T-helper 17 cell (primary cell): ENCODE measurements at regions not wholly inside any gene's neighbourhood (a gene's known extent, or its start where the extent isn't known, plus 50 kb on each side); places are given as distances from the start of the nearest gene placed in this dataset.

ENCODE experiments used
- ATAC-seq: fragments of 150-1000 bp; cut with Tn5 transposase; 2 replicates; pipeline ENCODE4 v1.10.0; 2021; ENCODE audit warnings: mild to moderate bottlenecking, moderate library complexity
- DNase-seq, 3 donors: peaks; one replicate each; pipeline versions ENCODE4 v3.0.0 to v3.0.0-alpha.2; 2020 to 2021
- H3K9me3 ChIP-seq: one replicate; pipeline ENCODE4 v1.7.0; 2013; ENCODE audit warnings: low read length, mild to moderate bottlenecking; ENCODE audit not compliant: control insufficient read depth, poor library complexity, severe bottlenecking
- H3K27ac Mint-ChIP-seq: one replicate; pipeline ENCODE4 v1.8.0; 2022; ENCODE audit warnings: mild to moderate bottlenecking, moderate library complexity, mixed read lengths
- H3K27me3 Mint-ChIP-seq: one replicate; pipeline ENCODE4 v1.8.0; 2022; ENCODE audit warnings: mixed read lengths
- H3K36me3 Mint-ChIP-seq: one replicate; pipeline ENCODE4 v1.8.0; 2022; ENCODE audit warnings: low read depth, mixed read lengths
- H3K4me1 Mint-ChIP-seq: one replicate; pipeline ENCODE4 v1.8.0; 2022; ENCODE audit warnings: mild to moderate bottlenecking, mixed read lengths
- H3K4me3 Mint-ChIP-seq: one replicate; pipeline ENCODE4 v1.8.0; 2022; ENCODE audit warnings: mild to moderate bottlenecking, moderate library complexity, mixed read lengths

DNA sequence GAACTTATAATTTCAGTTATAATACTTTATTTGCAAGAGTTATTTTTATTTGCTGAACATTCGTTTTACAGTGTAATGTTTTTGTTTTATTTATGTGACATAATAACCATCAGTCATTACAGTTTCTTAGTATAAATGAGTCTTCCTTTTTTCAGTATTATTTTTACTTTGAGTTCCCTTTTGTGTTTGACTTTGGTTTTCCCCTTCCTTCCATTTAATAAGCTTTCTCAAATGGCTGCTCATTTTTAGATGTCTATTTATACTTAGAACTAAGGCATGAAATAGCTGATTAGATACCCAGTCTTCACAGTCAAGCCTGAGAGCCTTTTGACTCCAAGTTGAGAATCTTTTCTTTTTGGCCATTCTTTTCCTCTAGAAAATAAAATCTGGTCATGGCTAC, 404.5 kb downstream of the LRFN5 start:
- Mint-ChIP-seq H3K27me3 (no peaks in the 10 kb centered on the region), H3K36me3 (no peaks in the 10 kb centered on the region), H3K4me3 (no peak overlapping the region)

DNA sequence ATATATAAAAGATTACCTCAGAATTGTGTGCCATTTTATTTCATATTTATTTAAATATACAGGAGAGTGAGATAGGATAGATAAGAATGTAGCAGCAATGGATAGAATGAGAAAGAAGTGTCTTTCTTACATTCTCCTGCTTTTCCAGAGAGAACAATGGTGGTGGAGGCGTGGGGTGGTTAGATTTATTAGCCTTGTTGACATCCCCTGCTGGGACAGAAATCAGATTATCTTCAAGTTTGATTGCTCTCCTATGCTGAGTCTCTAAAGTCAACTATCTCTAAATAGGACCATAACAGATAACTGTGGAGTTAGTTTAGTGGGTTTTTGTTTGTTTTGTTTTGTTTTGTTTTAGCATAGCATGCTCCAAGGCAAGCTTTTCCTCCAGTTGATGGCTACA, 397.6 kb downstream of the LRFN5 start:
- Mint-ChIP-seq H3K4me1 (no peaks in the 10 kb centered on the region), H3K27me3 (no peaks in the 10 kb centered on the region), H3K36me3 (no peaks in the 10 kb centered on the region), H3K4me3 (no peak overlapping the region), H3K27ac (no peak overlapping the region)
- ATAC-seq (no peak), DNase-seq (no peak)
- H3K9me3 ChIP-seq: no peaks in the 10 kb centered on the region

More for the DNA sequence above, 404.5 kb downstream of the LRFN5 start:
- no peaks in the 10 kb centered on the region for H3K9me3 ChIP-seq
- Mint-ChIP-seq H3K4me1 (no peaks in the 10 kb centered on the region), H3K27ac (no peak overlapping the region)
- no peak for DNase-seq
- no peak for ATAC-seq

- ATAC-seq (no peak), DNase-seq (no peak)
- no peak overlapping the region for H3K4me3 Mint-ChIP-seq
- H3K9me3 ChIP-seq: no peaks in the 10 kb centered on the region
- no peaks in the 10 kb centered on the region for H3K27me3 Mint-ChIP-seq
- no peak overlapping the region for H3K27ac Mint-ChIP-seq
- no peaks in the 10 kb centered on the region for H3K4me1 Mint-ChIP-seq
- H3K36me3 Mint-ChIP-seq: no peaks in the 10 kb centered on the region
Observed at GRCh38 chr14:42002141-42002540, 395.5 kb downstream of the LRFN5 start.

GRCh38 chr14:42001431-42001830, 394.8 kb downstream of the LRFN5 start:
- Mint-ChIP-seq H3K27me3 (no peaks in the 10 kb centered on the region), H3K27ac (no peak overlapping the region), H3K36me3 (no peaks in the 10 kb centered on the region), H3K4me1 (no peaks in the 10 kb centered on the region), H3K4me3 (no peak overlapping the region)
- ATAC-seq: no peak
- H3K9me3 ChIP-seq: no peaks in the 10 kb centered on the region
- DNase-seq: no peak

DNA sequence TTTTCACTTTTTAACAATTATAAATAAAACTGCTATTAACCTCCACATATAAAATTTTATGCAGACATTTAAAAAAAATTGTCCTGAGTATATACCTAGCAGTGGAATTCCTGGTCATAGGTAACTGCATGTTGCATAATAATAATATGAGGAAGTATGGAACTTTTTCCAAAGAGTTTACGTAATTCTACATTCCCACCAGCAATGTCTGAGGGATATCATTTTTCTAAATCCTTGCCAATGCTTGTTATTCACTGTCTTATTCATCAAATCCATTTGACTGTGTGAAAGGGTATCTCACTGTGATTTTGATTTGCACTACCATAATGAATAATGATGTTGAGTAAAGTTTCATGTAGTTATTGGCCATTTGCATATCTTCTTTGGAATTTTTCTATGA, 393.8 kb downstream of the LRFN5 start:
- no peaks in the 10 kb centered on the region for H3K9me3 ChIP-seq
- H3K27ac Mint-ChIP-seq: no peak overlapping the region
- DNase-seq: no peak
- H3K4me3 Mint-ChIP-seq: no peak overlapping the region
- H3K4me1 Mint-ChIP-seq: no peaks in the 10 kb centered on the region
- no peaks in the 10 kb centered on the region for H3K36me3 Mint-ChIP-seq
- ATAC-seq: no peak
- no peaks in the 10 kb centered on the region for H3K27me3 Mint-ChIP-seq

DNA sequence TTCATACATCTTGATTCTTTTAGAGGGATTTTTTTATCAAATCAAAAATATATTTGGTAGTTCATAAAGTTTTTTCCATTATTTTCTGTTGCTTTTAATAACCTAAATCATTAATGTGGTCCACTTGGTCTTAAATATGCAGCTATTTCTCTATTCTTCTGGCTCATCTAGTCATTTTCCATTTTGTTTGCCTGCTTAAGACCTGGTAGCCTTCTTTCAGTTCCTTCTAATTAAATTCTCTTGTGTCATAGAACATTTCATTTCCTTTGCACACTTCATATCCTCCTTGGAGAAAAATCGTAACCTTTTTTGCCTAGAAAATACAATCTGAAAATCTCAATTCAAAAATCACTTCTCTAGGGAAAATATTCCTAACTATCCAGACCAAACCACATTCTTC, 387.0 kb downstream of the LRFN5 start:
- DNase-seq (no peak), ATAC-seq (no peak)
- no peaks in the 10 kb centered on the region for H3K4me1 Mint-ChIP-seq
- no peak overlapping the region for H3K27ac Mint-ChIP-seq
- no peaks in the 10 kb centered on the region for H3K27me3 Mint-ChIP-seq
- no peaks in the 10 kb centered on the region for H3K9me3 ChIP-seq
- no peaks in the 10 kb centered on the region for H3K36me3 Mint-ChIP-seq
- H3K4me3 Mint-ChIP-seq: no peak overlapping the region

DNA sequence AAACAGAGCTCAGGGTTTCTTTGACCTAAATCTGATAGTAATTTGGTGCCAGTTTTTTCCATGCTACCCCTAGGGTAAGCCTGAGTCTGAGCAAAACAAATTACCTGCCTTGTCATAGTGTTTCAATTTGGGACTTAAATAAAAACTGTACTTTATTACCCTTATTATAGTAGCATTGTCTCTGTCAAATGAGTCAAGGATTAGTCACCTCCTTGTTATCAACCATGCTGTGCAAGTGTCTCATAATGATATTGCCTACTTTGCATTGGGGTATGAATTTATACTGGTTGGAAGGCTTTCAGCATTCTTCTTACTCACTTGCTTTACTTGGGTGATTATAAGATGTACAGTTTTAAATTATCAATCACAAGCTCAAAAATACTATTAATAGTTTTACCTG, 380.0 kb downstream of the LRFN5 start:
- Mint-ChIP-seq H3K36me3 (no peaks in the 10 kb centered on the region), H3K27ac (no peak overlapping the region), H3K27me3 (no peaks in the 10 kb centered on the region), H3K4me1 (no peaks in the 10 kb centered on the region), H3K4me3 (no peak overlapping the region)
- no peaks in the 10 kb centered on the region for H3K9me3 ChIP-seq
- no peak for ATAC-seq
- DNase-seq: no peak

- Mint-ChIP-seq H3K27me3 (no peaks in the 10 kb centered on the region), H3K27ac (no peak overlapping the region), H3K4me1 (no peaks in the 10 kb centered on the region), H3K36me3 (no peaks in the 10 kb centered on the region), H3K4me3 (no peak overlapping the region)
- no peaks in the 10 kb centered on the region for H3K9me3 ChIP-seq
- no peak for DNase-seq
- no peak for ATAC-seq
Observed at GRCh38 chr14:41986083-41986645, 379.5 kb downstream of the LRFN5 start.

DNA sequence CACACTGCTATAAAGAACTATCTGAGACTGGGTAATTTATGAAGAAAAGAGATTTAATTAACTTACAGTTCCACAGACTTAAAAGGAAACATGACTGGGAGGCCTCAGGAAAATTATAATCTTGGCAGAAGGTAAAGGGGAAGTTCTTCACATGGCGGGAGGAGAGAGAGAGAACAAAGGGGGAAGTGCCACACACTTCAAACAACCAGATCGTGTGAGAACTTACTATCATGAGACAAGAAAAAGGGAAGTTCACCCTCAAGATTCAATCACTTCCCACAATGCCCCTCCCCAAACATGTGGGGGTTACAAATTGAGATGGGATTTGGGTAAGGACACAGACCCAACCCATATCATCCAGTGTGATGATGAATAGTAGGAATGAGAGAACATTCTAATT, 366.5 kb downstream of the LRFN5 start:
- H3K9me3 ChIP-seq: no peaks in the 10 kb centered on the region
- H3K27ac Mint-ChIP-seq: no peak overlapping the region
- no peak overlapping the region for H3K4me3 Mint-ChIP-seq
- ATAC-seq (no peak), DNase-seq (no peak)
- H3K27me3 Mint-ChIP-seq: no peaks in the 10 kb centered on the region
- H3K36me3 Mint-ChIP-seq: no peaks in the 10 kb centered on the region
- H3K4me1 Mint-ChIP-seq: no peaks in the 10 kb centered on the region

DNA sequence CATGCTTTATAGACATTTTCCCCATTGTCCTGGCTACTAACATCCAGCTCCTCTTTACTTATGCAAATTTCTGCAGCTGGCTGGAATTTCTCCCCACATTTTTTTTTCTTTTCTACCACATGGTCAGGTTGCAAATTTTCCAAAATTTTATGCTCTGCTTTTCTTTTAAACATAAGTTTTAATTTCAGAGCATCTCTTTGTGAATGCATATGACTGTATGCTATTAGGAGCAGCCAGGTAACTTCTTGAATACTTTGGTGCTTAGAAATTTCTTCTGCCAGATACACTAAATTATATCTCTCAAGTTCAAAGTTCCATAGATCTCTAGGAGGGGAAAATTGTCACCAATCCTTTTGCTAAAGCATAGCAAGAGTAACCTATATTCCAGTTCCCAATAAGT, 365.9 kb downstream of the LRFN5 start:
- Mint-ChIP-seq H3K4me1 (no peaks in the 10 kb centered on the region), H3K36me3 (no peaks in the 10 kb centered on the region), H3K27me3 (no peaks in the 10 kb centered on the region), H3K27ac (no peak overlapping the region), H3K4me3 (no peak overlapping the region)
- no peaks in the 10 kb centered on the region for H3K9me3 ChIP-seq
- DNase-seq: no peak
- no peak for ATAC-seq

GRCh38 chr14:41960281-41960680, 353.6 kb downstream of the LRFN5 start:
- Mint-ChIP-seq H3K4me1 (no peaks in the 10 kb centered on the region), H3K27ac (no peak overlapping the region), H3K27me3 (no peaks in the 10 kb centered on the region), H3K36me3 (no peaks in the 10 kb centered on the region), H3K4me3 (no peak overlapping the region)
- no peak for ATAC-seq
- H3K9me3 ChIP-seq: no peaks in the 10 kb centered on the region
- no peak for DNase-seq

GRCh38 chr14:41957459-41957858, 350.8 kb downstream of the LRFN5 start:
- H3K36me3 Mint-ChIP-seq: no peaks in the 10 kb centered on the region
- DNase-seq (no peak), ATAC-seq (no peak)
- H3K4me1 Mint-ChIP-seq: no peaks in the 10 kb centered on the region
- H3K27me3 Mint-ChIP-seq: no peaks in the 10 kb centered on the region
- H3K9me3 ChIP-seq: no peaks in the 10 kb centered on the region
- no peak overlapping the region for H3K4me3 Mint-ChIP-seq
- H3K27ac Mint-ChIP-seq: no peak overlapping the region
